Lower lobe of right lung (tissue), 2 donors: ENCODE measurements at regions not wholly inside any gene's neighbourhood (a gene's known extent, or its start where the extent isn't known, plus 50 kb on each side); places are given as distances from the start of the nearest gene placed in this dataset.

ENCODE experiments used
- ATAC-seq, 2 donors: fragments of 200-7000 bp; cut with Tn5 transposase; one replicate each; pipeline ENCODE4 v1.9.1; 2020 to 2022; ENCODE audit warnings: mild to moderate bottlenecking in 2 of 2, moderate library complexity in 2 of 2
- DNase-seq: peaks from one replicate; pipeline ENCODE4 v3.0.0-alpha.2; 2020
- H3K27ac ChIP-seq: fragments of 200-600 bp; one replicate; pipeline ENCODE4 v1.8.0; 2022
- H3K27me3 ChIP-seq: fragments of 200-600 bp; one replicate; pipeline ENCODE4 v1.8.0; 2022; ENCODE audit warnings: low read depth
- H3K36me3 ChIP-seq: fragments of 200-600 bp; one replicate; pipeline ENCODE4 v1.8.0; 2022; ENCODE audit warnings: mild to moderate bottlenecking
- H3K4me1 ChIP-seq: fragments of 200-600 bp; one replicate; pipeline ENCODE4 v1.8.0; 2022
- H3K4me3 ChIP-seq: fragments of 200-600 bp; one replicate; pipeline ENCODE4 v1.8.0; 2022; ENCODE audit warnings: mild to moderate bottlenecking
- H3K9me3 ChIP-seq: fragments of 200-600 bp; one replicate; pipeline ENCODE4 v1.8.0; 2022
- intact Hi-C: fragments of 100-400 bp; cut with DNase I; formaldehyde crosslinking; loops from one replicate; pipeline ENCODE4 v1.11.0; 2022
- TF ChIP-seq, protein P1 (sequence below): fragments of 200-600 bp; IDR thresholded peaks from one replicate; pipeline ENCODE4 v1.8.0; 2022; ENCODE audit warnings: antibody characterized with exemption, mild to moderate bottlenecking
- donor health status: DM: no; HTN: yes; CAD: no; lungs with severe emphysema.

- Histone ChIP-seq H3K27me3 (no peaks in the 10 kb centered on the region), H3K27ac (no peak overlapping the region), H3K36me3 (no peaks in the 10 kb centered on the region), H3K9me3 (no peaks in the 10 kb centered on the region), H3K4me3 (no peak overlapping the region), H3K4me1 (no peaks in the 10 kb centered on the region)
- ATAC-seq: no peak
- DNase-seq: no peak
- intact Hi-C loops: no loop called here
- TF ChIP-seq, protein P1, sequence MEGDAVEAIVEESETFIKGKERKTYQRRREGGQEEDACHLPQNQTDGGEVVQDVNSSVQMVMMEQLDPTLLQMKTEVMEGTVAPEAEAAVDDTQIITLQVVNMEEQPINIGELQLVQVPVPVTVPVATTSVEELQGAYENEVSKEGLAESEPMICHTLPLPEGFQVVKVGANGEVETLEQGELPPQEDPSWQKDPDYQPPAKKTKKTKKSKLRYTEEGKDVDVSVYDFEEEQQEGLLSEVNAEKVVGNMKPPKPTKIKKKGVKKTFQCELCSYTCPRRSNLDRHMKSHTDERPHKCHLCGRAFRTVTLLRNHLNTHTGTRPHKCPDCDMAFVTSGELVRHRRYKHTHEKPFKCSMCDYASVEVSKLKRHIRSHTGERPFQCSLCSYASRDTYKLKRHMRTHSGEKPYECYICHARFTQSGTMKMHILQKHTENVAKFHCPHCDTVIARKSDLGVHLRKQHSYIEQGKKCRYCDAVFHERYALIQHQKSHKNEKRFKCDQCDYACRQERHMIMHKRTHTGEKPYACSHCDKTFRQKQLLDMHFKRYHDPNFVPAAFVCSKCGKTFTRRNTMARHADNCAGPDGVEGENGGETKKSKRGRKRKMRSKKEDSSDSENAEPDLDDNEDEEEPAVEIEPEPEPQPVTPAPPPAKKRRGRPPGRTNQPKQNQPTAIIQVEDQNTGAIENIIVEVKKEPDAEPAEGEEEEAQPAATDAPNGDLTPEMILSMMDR: no peak
Observed at GRCh38 chr5:62786099-62786498, 207.5 kb downstream of the LRRC70 start.

GRCh38 chr5:62785588-62785987, 207.0 kb downstream of the LRRC70 start:
- TF ChIP-seq, protein P1: no peak
- intact Hi-C loops: no loop called here

GRCh38 chr5:62783374-62784057, 204.9 kb downstream of the LRRC70 start:
- ATAC-seq: no peak
- H3K36me3 ChIP-seq: no peaks in the 10 kb centered on the region
- no peaks in the 10 kb centered on the region for H3K9me3 ChIP-seq
- no peak overlapping the region for H3K27ac ChIP-seq
- no peaks in the 10 kb centered on the region for H3K27me3 ChIP-seq
- no peak for DNase-seq
- no peak overlapping the region for H3K4me3 ChIP-seq
- TF ChIP-seq, protein P1: no peak
- intact Hi-C loops: no loop called here
- H3K4me1 ChIP-seq: peaks cover 4% of the 10 kb centered on the region

More at GRCh38 chr5:62785588-62785987, 207.0 kb downstream of the LRRC70 start:
- Histone ChIP-seq H3K27me3 (no peaks in the 10 kb centered on the region), H3K27ac (no peak overlapping the region), H3K4me3 (no peak overlapping the region), H3K9me3 (no peaks in the 10 kb centered on the region), H3K36me3 (no peaks in the 10 kb centered on the region), H3K4me1 (no peaks in the 10 kb centered on the region)
- DNase-seq: no peak
- ATAC-seq: no peak

DNA sequence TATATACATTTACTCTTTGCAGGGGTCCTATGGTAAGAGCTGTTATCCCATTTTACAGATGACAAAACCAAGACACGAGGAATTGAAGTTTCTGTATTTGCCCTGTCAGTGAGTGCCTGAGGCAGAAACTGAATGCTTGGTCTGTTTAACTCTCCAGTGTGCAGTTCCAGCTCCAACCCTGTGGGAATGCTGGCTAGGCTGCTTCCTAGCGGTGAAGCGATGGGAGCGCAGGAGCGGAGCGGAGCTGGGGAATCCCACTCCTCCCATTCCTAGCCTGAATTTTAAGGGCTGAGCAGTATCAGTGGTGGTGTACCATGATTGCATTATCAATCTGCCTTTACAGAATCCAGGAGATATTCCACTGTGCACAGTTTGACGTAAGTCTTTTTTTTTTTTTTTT, 202.3 kb downstream of the LRRC70 start:
- intact Hi-C loops: no loop called here
- Histone ChIP-seq H3K9me3 (no peaks in the 10 kb centered on the region), H3K27ac (no peak overlapping the region), H3K4me3 (no peak overlapping the region), H3K27me3 (no peaks in the 10 kb centered on the region), H3K36me3 (no peaks in the 10 kb centered on the region), H3K4me1 (peaks cover 8% of the 10 kb centered on the region)
- DNase-seq: no peak
- TF ChIP-seq, protein P1: no peak
- no peak for ATAC-seq

GRCh38 chr5:62780230-62780629, 201.6 kb downstream of the LRRC70 start:
- no peaks in the 10 kb centered on the region for H3K27me3 ChIP-seq
- TF ChIP-seq, protein P1: no peak
- H3K4me3 ChIP-seq: no peak overlapping the region
- no peak for DNase-seq
- no peaks in the 10 kb centered on the region for H3K9me3 ChIP-seq
- no peaks in the 10 kb centered on the region for H3K36me3 ChIP-seq
- peaks cover 8% of the 10 kb centered on the region for H3K4me1 ChIP-seq
- intact Hi-C loops: no loop called here
- no peak overlapping the region for H3K27ac ChIP-seq
- no peak for ATAC-seq
